ENCODE measurements at regions not wholly inside any gene's neighbourhood (a gene's known extent, or its start where the extent isn't known, plus 50 kb on each side); places are given as distances from the start of the nearest gene placed in this dataset.

- WGBS, 2 experiments (ENCODE audit: extremely low coverage in 1 of 2, insufficient coverage in 1 of 2, insufficient read length in 1 of 2, insufficient replicate concordance in 2 of 2, low coverage in 1 of 2, low lambda C conversion rate in 2 of 2, missing lambda C conversion rate in 1 of 2): 72% methylated on average over 11 of the region's 11 CpGs; no CpG with 5 or more reads in 1 of the 2 experiments
- Histone ChIP-seq H3K4ac (replicated peaks; ENCODE audit: insufficient read length, low read depth, low read length) (no peak overlapping the region), H3K4me2 (ENCODE audit: insufficient read depth in 1 of 2, low read depth in 2 of 2, low read length in 2 of 2) (peak overlapping the region; percentile 7 to 79; a peak in 1 of 4 replicates), H3K4me3 (ENCODE audit: extremely low read depth in 1 of 4, insufficient read depth in 2 of 4, low read depth in 3 of 4, low read length in 4 of 4) (no peak overlapping the region), H3K23ac (ENCODE audit: insufficient read length) (no peak overlapping the region), H2AK5ac (ENCODE audit: low read depth, low read length) (0 out of 2 replicates have a peak overlapping the region, but pooled peaks have one; percentile 1), H4K20me1 (replicated peaks in 1 of 2; ENCODE audit: control insufficient read depth in 1 of 2, insufficient read depth in 2 of 2, low read length in 2 of 2) (no peaks in the 10 kb centered on the region), H3K4me1 (replicated peaks in 1 of 4; ENCODE audit: control insufficient read depth in 3 of 4, insufficient read depth in 4 of 4, low read length in 3 of 4) (peaks cover 4 to 28% (median 14%) of the 10 kb centered on the region in 4 experiments), H4K5ac (ENCODE audit: insufficient read length, low read depth, low read length) (no peak overlapping the region), H3K79me1 (ENCODE audit: low read depth, low read length) (no peaks in the 10 kb centered on the region), H3K27ac (ENCODE audit: low read depth, low read length) (no peak overlapping the region), H3K56ac (replicated peaks; ENCODE audit: insufficient read length, low read depth, low read length) (no peak overlapping the region), H2AFZ (ENCODE audit: low read length) (no peak overlapping the region), H2BK20ac (ENCODE audit: low read length) (peak overlapping the region; percentile 75; the same call in 1 of the 2 replicates), H3K9ac (replicated peaks in 1 of 4; ENCODE audit: extremely low read depth in 1 of 4, low read depth in 3 of 4, low read length in 3 of 4) (no peak overlapping the region), H3K18ac (ENCODE audit: extremely low read depth, low read length) (0 out of 2 replicates have a peak overlapping the region, but pooled peaks have one; percentile 20), H3K27me3 (replicated peaks in 1 of 4; ENCODE audit: control insufficient read depth in 3 of 4, extremely low read depth in 1 of 4, insufficient read depth in 3 of 4, low read length in 3 of 4) (peaks cover 0 to 7% (median 0%) of the 10 kb centered on the region in 4 experiments; a peak in 2 of 7 replicates), H3K9me3 (ENCODE audit: insufficient read depth in 2 of 2, low read depth in 1 of 2, low read length in 1 of 2) (peaks cover 2 to 5% of the 10 kb centered on the region in 2 experiments; a peak in 3 of 4 replicates), H2BK15ac (ENCODE audit: low read length) (peak overlapping the region; percentile 12; the same call in 1 of the 2 replicates), H3K36me3 (ENCODE audit: control insufficient read depth in 2 of 4, insufficient read depth in 4 of 4, low read length in 3 of 4) (no peaks in the 10 kb centered on the region), H3K14ac (ENCODE audit: insufficient read length) (no peak overlapping the region), H3K23me2 (ENCODE audit: low read depth, low read length) (peaks cover 11% of the 10 kb centered on the region; the same call in 1 of the 2 replicates), H4K91ac (replicated peaks; ENCODE audit: insufficient read length, low read length) (no peak overlapping the region), H2BK120ac (replicated peaks; ENCODE audit: low read depth, low read length) (no peak overlapping the region), H2BK5ac (ENCODE audit: low read depth, low read length) (peak overlapping the region; percentile 62; the same call in 1 of the 2 replicates), H4K8ac (ENCODE audit: extremely low read depth, insufficient read depth, low read length) (no peak overlapping the region), H2BK12ac (ENCODE audit: low read depth, low read length) (0 out of 2 replicates have a peak overlapping the region, but pooled peaks have one; percentile 33), H3K79me2 (ENCODE audit: control insufficient read depth in 1 of 2, insufficient read depth in 2 of 2, low read length in 2 of 2) (no peaks in the 10 kb centered on the region)
- peak in 1 of 2 experiments; percentile 43 for DNase-seq (ENCODE audit: low read depth in 1 of 2, low spot score in 2 of 2)
- CTCF ChIA-PET (ENCODE audit: partially characterized antibody): interaction anchor here (0.9 to 2.4 kb wide), 7 partner anchors 12 to 144 kb away, joined by 3 to 5 read pairs (median 4); no protein-coding TSS in a partner anchor
- FAIRE-seq: no peak
- POLR2A ChIA-PET (ENCODE audit: partially characterized antibody): interaction anchor here (1.3 kb wide), 1 partner anchor 12 kb away, joined by 3 read pairs; no protein-coding TSS in a partner anchor
- no peak for TF ChIP-seq SP2 (IDR thresholded peaks at IDR 0.05; ENCODE audit: low read length)
- TF ChIP-seq HDAC6 (IDR thresholded peaks at IDR 0.05; ENCODE audit: low read depth, low read length): no peak
- TF ChIP-seq EP300 (IDR thresholded peaks at IDR 0.05; ENCODE audit: borderline replicate concordance in 1 of 2, low read depth in 2 of 2, low read length in 2 of 2): no peak
- TF ChIP-seq CBX5 (IDR thresholded peaks at IDR 0.05; ENCODE audit: low read depth, low read length): no peak
- no peak for TF ChIP-seq CHD1 (IDR thresholded peaks at IDR 0.05; ENCODE audit: low read depth, low read length)
- TF ChIP-seq MAFK (IDR thresholded peaks at IDR 0.05; ENCODE audit: low read depth, low read length): no peak
- TF ChIP-seq BACH1 (IDR thresholded peaks at IDR 0.05; ENCODE audit: low read length): no peak
- TF ChIP-seq GTF2F1 (IDR thresholded peaks at IDR 0.05; ENCODE audit: borderline replicate concordance, low read depth, low read length): no peak
- no peak for TF ChIP-seq NANOG (IDR thresholded peaks at IDR 0.05; ENCODE audit: insufficient read depth, low read depth, low read length, poor library complexity, severe bottlenecking)
- TF ChIP-seq SIX5 (IDR thresholded peaks at IDR 0.05; ENCODE audit: low read depth, low read length): no peak
- TF ChIP-seq JUN (IDR thresholded peaks at IDR 0.05; ENCODE audit: low read depth, low read length): no peak
- no peak for TF ChIP-seq TCF12 (IDR thresholded peaks at IDR 0.05; ENCODE audit: low read depth, low read length)
These were observed 280.7 kb upstream of the TLE3 start for GRCh38 chr15:70378126-70379031.

All from H1 (cell line).